ENCODE measurements at regions not wholly inside any gene's neighbourhood (a gene's known extent, or its start where the extent isn't known, plus 50 kb on each side); places are given as distances from the start of the nearest gene placed in this dataset.
"Not testable (repeated sequence)": the region's sequence is repeated elsewhere in the genome, so short reads cannot be mapped to it uniquely, and the experiment has no call there.

DNA sequence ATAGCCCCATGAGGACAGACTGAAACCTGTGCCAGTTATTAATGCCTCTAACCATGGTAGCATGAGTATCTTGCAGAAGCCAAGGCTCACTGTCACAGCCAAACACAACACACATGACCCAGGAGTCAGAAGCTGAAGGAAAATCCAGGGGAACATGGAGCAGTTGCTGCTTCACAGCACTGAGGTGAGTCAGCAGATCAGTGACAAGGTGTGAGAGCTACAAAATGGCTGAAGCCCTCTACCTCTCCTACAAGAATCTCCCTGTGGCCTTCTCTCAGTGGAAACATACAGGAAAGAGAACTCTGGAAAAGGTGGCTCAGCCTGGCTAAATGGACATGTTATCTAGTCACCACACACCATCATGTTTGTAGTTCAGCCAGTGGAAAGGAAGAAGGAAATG, 93.5 kb downstream of the NAB1 start:
- H3K27me3 ChIP-seq (ENCODE audit: insufficient read depth, low read length) = no peaks in the 10 kb centered on the region
- no peaks in the 10 kb centered on the region for H3K4me1 ChIP-seq (ENCODE audit: insufficient read depth, low read length)
- no peaks in the 10 kb centered on the region for H3K9me3 ChIP-seq (ENCODE audit: low read length)

DNA sequence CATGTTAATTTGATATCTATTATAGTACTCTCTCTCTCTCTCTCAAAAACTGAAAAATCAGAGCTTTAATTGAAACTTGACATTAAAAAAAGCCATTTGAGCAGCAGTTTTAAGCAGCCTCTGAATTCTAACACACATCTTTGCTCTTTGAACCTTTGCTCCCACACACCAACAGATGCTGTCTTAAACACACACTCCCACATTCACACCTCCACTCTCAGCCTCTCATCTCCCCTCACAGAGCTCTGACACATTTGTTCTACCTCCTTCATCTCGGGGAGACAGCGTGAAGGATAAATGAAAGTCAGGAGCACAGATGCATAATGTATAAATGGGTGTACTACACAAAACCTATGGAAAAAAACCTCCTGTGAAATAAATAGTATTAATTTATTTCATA, 95.2 kb downstream of the NAB1 start:
- Histone ChIP-seq H3K36me3 (ENCODE audit: insufficient read depth, low read length) (no peaks in the 10 kb centered on the region), H3K27me3 (ENCODE audit: insufficient read depth, low read length) (no peaks in the 10 kb centered on the region), H3K4me3 (ENCODE audit: low read length) (no peak overlapping the region), H2AFZ (ENCODE audit: low read depth, low read length) (no peak overlapping the region), H3K4me1 (ENCODE audit: insufficient read depth, low read length) (no peaks in the 10 kb centered on the region), H3K9me3 (ENCODE audit: low read length) (no peaks in the 10 kb centered on the region)

More for the DNA sequence above, 93.5 kb downstream of the NAB1 start:
- H3K4me3 ChIP-seq (ENCODE audit: low read length) = no peak overlapping the region
- no peak overlapping the region for H2AFZ ChIP-seq (ENCODE audit: low read depth, low read length)
- H3K36me3 ChIP-seq (ENCODE audit: insufficient read depth, low read length) = no peaks in the 10 kb centered on the region

DNA sequence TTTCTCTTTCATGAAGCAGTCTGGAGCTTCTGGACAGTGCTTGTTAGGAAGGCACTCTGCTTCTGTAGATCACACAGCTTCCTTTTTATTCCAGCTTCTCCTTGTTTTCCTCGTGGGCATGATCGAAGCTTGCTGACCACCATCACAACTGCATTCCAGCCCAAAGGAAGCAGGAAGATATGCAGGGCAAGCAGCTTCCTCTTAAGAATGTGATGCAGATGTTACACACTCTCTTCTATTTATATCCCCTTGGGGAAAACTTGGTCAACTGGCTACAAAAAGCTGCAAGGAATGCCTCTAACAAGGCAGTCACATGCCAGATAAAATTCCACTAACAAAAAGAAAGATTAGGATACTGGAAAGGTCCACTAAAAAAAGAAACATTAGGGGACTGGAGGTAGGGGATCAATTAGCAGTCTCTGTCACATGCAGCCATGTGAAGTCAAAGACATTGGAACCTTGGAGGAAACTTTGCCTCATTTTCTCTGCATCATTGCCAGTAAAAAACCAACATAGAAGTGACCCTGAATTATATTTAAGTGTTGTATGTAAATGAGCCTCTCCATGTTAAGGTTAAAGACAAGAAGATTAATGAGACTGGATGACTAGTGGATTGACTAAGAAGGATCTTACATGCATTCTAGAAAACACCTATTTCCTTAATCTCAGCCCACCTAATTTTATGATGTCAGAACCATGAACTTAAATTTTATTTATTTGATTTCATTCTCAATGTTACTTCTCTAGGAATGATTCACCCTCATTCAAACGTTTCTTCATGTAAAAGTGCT, 98.3 kb downstream of the NAB1 start:
- Histone ChIP-seq H2AFZ (ENCODE audit: low read depth, low read length) (no peak overlapping the region), H3K9me3 (ENCODE audit: low read length) (no peaks in the 10 kb centered on the region), H3K4me3 (ENCODE audit: low read length) (no peak overlapping the region), H3K4me1 (ENCODE audit: insufficient read depth, low read length) (no peaks in the 10 kb centered on the region), H3K36me3 (ENCODE audit: insufficient read depth, low read length) (no peaks in the 10 kb centered on the region), H3K27me3 (ENCODE audit: insufficient read depth, low read length) (no peaks in the 10 kb centered on the region)

DNA sequence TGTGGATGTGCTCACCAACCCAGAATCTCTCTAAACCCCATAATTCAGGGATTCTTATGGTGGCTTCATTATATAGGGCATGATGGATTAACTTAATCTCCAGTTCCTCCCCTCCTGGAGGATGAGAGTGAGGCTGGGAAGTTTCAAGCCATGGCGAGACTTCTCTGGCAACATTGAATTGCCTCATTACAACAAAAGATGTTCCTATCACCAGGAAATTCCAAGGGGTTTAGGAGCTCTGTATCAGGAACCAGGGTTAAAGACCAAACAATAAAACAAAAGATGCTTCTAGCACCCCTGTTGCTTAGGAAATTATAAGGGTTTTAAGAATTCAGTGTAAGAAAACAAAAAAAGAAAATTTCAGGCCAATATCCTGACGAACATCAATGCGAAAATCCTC, 100.1 kb downstream of the NAB1 start:
- Histone ChIP-seq H3K27me3 (ENCODE audit: insufficient read depth, low read length) (no peaks in the 10 kb centered on the region), H3K36me3 (ENCODE audit: insufficient read depth, low read length) (no peaks in the 10 kb centered on the region), H3K9me3 (ENCODE audit: low read length) (no peaks in the 10 kb centered on the region), H3K4me3 (ENCODE audit: low read length) (no peak overlapping the region), H2AFZ (ENCODE audit: low read depth, low read length) (no peak overlapping the region), H3K4me1 (ENCODE audit: insufficient read depth, low read length) (no peaks in the 10 kb centered on the region)

DNA sequence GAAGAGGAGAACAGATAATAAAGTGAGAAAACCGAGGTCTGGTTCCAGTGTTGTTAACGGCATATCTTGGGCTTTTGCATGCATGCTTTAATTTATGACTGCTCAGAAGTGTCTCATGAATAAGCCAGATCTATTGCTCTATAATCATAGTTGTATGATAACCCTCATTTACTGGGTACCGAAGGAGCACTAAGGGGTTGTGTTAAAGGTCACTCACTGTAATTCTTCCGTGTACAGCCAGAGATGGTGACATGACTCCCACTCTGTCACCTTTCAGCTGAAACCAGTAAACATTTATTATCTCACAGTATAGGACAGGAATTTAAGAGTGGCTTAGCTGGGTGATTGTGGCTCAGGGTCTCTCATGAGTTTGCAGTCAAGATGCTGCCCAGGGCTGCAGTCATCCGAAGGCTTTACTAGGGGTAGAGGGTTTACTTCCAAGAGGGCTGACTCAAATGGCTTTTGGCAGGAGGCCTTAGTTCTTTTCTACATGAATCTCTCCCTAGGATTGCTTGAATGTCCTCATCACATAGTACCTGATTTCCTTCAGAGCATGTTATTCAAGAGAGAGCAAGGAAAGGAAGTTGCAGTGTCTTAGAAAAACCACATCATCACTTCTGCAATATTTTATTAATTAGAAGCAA, 107.0 kb downstream of the NAB1 start:
- no peaks in the 10 kb centered on the region for H3K36me3 ChIP-seq (ENCODE audit: insufficient read depth, low read length)
- H3K4me3 ChIP-seq (ENCODE audit: low read length) = no peak overlapping the region
- no peaks in the 10 kb centered on the region for H3K27me3 ChIP-seq (ENCODE audit: insufficient read depth, low read length)
- peaks cover 2% of the 10 kb centered on the region for H3K9me3 ChIP-seq (ENCODE audit: low read length)
- no peak overlapping the region for H2AFZ ChIP-seq (ENCODE audit: low read depth, low read length)
- no peaks in the 10 kb centered on the region for H3K4me1 ChIP-seq (ENCODE audit: insufficient read depth, low read length)

DNA sequence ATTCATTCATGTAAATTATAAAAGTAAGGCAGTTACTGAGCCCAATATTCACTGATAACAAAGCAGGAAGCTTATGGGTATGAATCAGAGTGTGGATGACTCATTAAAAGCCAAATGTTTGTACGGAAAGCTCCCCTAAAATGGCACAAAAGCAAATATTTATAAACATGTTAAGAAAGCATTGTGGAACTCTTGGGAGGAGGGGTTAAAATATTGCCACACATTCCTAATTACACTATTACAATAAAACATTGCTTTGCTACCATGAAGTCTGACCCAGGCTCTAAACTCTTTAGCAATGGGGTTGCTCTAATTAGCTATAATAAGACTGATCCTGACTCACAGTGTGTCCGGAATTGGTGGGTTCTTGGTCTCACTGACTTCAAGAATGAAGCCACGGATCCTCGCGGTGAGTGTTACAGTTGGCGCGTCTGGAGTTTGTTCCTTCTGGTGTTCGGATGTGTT, 110.9 kb downstream of the NAB1 start:
- Histone ChIP-seq H3K9me3 (ENCODE audit: low read length) (peaks cover 2% of the 10 kb centered on the region), H3K4me1 (ENCODE audit: insufficient read depth, low read length) (no peaks in the 10 kb centered on the region), H2AFZ (ENCODE audit: low read depth, low read length) (no peak overlapping the region), H3K36me3 (ENCODE audit: insufficient read depth, low read length) (no peaks in the 10 kb centered on the region), H3K27me3 (ENCODE audit: insufficient read depth, low read length) (no peaks in the 10 kb centered on the region), H3K4me3 (ENCODE audit: low read length) (no peak overlapping the region)

DNA sequence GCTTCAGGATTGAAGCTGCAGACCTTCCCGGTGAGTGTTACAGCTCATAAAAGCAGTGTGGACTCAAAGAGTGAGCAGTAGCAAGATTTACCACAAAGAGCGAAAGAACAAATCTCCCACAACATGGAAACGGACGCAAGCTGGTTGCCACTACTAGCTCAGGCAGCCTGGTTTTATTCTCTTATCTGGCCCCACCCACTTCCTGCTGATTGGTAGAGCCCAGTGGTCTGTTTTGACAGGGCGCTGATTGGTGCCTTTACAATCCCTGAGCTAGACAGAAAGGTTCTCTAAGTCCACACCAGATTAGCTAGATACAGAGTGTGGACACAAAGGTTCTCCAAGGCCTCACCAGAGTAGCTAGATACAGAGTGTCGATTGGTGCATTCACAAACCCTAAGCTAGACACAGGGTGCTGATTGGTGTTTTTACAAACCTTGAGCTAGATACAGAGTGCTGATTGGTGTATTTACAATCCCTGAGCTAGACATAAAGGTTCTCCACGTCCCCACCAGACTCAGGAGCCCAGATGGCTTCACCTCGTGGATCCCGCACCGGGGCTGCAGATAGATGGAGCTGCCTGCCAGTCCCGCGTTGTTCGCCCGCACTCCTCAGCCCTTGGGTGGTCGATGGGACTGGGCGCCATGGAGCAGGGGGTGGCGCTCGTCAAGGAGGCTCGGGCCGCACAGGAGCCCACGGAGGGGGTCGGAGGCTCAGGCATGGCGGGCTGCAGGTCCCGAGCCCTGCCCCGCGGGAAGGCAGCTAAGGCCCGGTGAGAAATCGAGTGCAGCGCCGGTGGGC, 111.7 kb downstream of the NAB1 start:
- H3K36me3 ChIP-seq (ENCODE audit: insufficient read depth, low read length); H3K4me1 ChIP-seq (ENCODE audit: insufficient read depth, low read length): not testable (repeated sequence)

DNA sequence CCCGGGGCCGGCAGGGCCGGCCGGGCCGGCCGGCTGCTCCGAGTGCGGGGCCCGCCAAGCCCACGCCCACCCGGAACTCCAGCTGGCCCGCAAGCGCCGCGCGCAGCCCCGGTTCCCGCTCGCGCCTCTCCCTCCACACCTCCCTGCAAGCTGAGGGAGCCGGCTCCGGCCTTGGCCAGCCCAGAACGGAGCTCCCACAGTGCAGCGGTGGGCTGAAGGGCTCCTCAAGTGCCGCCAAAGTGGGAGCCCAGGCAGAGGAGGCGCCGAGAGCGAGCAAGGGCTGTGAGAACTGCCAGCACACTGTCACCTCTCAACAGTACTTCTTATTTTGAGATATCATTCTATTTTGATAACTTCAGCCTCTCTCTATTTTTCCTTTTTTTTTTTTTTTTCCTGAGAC, 112.3 kb downstream of the NAB1 start:
- H2AFZ ChIP-seq (ENCODE audit: low read depth, low read length); H3K9me3 ChIP-seq (ENCODE audit: low read length); H3K36me3 ChIP-seq (ENCODE audit: insufficient read depth, low read length); H3K27me3 ChIP-seq (ENCODE audit: insufficient read depth, low read length); H3K4me1 ChIP-seq (ENCODE audit: insufficient read depth, low read length); H3K4me3 ChIP-seq (ENCODE audit: low read length): not testable (repeated sequence)

More for the DNA sequence above, 111.7 kb downstream of the NAB1 start:
- H3K27me3 ChIP-seq (ENCODE audit: insufficient read depth, low read length); H3K9me3 ChIP-seq (ENCODE audit: low read length); H3K4me3 ChIP-seq (ENCODE audit: low read length); H2AFZ ChIP-seq (ENCODE audit: low read depth, low read length): not testable (repeated sequence)

DNA sequence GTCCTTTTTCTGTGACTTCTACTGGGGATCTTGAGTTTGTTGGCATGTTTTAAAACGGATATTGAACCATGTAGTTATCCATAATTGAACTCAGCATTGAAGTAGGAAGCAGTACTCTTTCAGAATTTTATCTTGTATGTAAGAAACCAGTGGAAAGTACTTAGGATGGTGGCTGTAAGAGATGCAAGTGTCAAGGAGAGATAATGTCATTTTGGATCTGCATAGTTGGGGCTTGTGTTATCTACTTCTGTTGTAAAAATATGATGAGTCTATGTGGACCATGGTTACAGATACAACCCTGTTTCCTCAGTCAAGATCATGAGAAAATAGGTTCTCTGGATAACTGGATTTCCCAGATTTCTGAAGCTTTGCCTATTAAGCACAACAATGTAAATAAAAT, 113.7 kb downstream of the NAB1 start:
- no peak overlapping the region for H2AFZ ChIP-seq (ENCODE audit: low read depth, low read length)
- no peaks in the 10 kb centered on the region for H3K36me3 ChIP-seq (ENCODE audit: insufficient read depth, low read length)
- no peak overlapping the region for H3K4me3 ChIP-seq (ENCODE audit: low read length)
- no peaks in the 10 kb centered on the region for H3K27me3 ChIP-seq (ENCODE audit: insufficient read depth, low read length)
- peaks cover 2% of the 10 kb centered on the region for H3K9me3 ChIP-seq (ENCODE audit: low read length)
- no peaks in the 10 kb centered on the region for H3K4me1 ChIP-seq (ENCODE audit: insufficient read depth, low read length)

DNA sequence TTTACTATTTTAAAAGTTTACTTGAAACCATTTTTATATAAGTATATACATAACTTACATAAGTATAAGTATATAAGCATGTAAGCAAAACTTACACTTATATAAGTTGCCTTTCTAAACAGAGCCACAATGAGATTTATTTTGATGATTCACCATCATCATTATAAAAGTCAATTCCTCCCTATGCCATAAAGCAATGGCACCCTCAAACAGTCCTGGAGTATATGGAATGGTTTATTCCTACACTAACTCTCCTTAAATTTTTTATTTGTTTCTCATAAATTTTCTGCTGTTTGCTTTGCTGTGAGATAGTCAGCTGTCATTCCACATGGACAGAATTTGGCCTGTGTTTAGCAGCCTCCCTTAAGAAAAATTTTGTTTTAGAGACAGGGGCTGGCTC, 114.2 kb downstream of the NAB1 start:
- Histone ChIP-seq H3K27me3 (ENCODE audit: insufficient read depth, low read length) (no peaks in the 10 kb centered on the region), H3K4me3 (ENCODE audit: low read length) (no peak overlapping the region)

DNA sequence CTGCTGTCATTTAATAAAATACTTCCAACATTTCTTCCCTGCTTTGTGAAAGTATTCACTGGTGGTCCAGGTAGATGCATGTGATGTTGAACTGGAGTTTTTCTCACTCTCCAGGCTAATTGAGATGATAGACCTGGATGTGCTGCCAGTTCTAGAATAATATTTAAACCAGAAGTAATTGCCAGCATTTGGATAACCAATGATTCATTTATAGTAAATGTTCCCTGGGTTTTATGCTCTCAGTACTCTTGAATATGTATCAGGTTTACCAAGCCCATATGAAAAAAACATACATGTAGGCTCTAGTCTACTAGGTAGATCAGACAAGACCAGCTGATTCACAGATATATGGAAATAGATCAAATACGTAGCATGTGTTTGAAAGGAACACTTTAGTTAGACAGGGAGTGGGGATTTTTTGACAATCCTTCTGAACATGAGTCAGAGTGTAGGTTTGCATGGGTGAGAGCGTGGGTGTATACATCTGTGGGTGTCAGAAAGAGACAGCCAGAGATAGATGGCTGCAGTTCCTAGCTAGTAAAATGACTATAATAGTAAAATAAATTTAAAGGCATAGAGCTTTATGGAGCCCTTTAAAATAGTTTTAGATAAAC, 115.1 kb downstream of the NAB1 start:
- Histone ChIP-seq H3K4me1 (ENCODE audit: insufficient read depth, low read length) (no peaks in the 10 kb centered on the region), H2AFZ (ENCODE audit: low read depth, low read length) (no peak overlapping the region), H3K4me3 (ENCODE audit: low read length) (no peak overlapping the region), H3K36me3 (ENCODE audit: insufficient read depth, low read length) (no peaks in the 10 kb centered on the region), H3K27me3 (ENCODE audit: insufficient read depth, low read length) (no peaks in the 10 kb centered on the region), H3K9me3 (ENCODE audit: low read length) (peaks cover 2% of the 10 kb centered on the region)

More for the DNA sequence above, 114.2 kb downstream of the NAB1 start:
- H2AFZ ChIP-seq (ENCODE audit: low read depth, low read length) = no peak overlapping the region
- H3K36me3 ChIP-seq (ENCODE audit: insufficient read depth, low read length) = no peaks in the 10 kb centered on the region
- H3K9me3 ChIP-seq (ENCODE audit: low read length) = peaks cover 2% of the 10 kb centered on the region
- H3K4me1 ChIP-seq (ENCODE audit: insufficient read depth, low read length) = no peaks in the 10 kb centered on the region

DNA sequence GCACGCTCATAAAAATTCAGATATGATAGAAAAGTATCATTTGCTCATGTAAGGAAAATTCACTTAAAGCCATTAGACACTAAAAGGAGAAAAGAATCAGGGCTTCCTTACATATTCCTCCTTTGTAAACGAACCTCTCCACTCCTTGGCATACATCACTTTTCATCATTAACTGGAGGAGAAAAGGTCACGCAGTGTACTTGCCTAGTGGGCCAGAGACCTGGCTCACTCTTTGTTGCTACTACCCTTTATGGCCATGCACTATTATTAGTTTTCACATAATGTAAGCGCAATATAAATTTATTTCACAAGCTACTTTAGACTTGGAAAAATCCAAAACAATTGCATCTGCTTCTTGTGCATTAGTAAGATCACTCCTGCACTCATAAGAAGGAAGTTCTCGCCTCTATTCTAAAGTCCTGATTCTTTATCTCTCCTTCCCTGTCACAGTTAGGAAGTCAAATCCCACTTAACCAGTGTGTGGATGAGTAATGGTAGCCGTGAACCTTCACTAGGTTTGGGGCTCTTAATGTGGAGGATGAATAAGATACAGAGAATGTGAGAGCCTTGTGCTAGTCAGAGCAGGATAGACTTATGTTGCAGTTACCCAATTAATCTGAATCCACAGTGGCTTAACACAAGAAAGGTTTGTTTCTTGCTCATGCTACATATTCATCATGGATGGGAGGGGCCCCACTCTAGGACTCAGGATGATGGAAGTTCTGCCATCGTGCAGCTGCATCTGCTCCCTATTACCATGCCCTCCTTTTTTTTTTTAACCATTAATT, 115.0 kb upstream of the GLS start:
- H3K36me3 ChIP-seq (ENCODE audit: insufficient read depth, low read length) = no peaks in the 10 kb centered on the region
- H3K4me3 ChIP-seq (ENCODE audit: low read length) = no peak overlapping the region
- H3K9me3 ChIP-seq (ENCODE audit: low read length) = no peaks in the 10 kb centered on the region

More for the DNA sequence above, 115.0 kb upstream of the GLS start:
- Histone ChIP-seq H3K4me1 (ENCODE audit: insufficient read depth, low read length) (no peaks in the 10 kb centered on the region), H3K27me3 (ENCODE audit: insufficient read depth, low read length) (no peaks in the 10 kb centered on the region), H2AFZ (ENCODE audit: low read depth, low read length) (no peak overlapping the region)

Data from neuron (in vitro differentiated cells).